Peyer's patch (tissue), 4 donors: ENCODE measurements at regions not wholly inside any gene's neighbourhood (a gene's known extent, or its start where the extent isn't known, plus 50 kb on each side); places are given as distances from the start of the nearest gene placed in this dataset.

Source experiments
- CTCF ChIP-seq, 6 experiments: fragments of 450-650 bp in 4 of 6; fragments of 200-600 bp in 2 of 6; sonication (generic) in 1 of 6; IDR thresholded peaks; one replicate each; pipeline ENCODE4 v1.5.1; 2017 to 2019; ENCODE audit warnings: antibody characterized with exemption in 6 of 6, mild to moderate bottlenecking in 3 of 6, moderate library complexity in 1 of 6
- POLR2A ChIP-seq, 2 donors: fragments of 450-650 bp; IDR thresholded peaks; one replicate each; pipeline ENCODE4 v1.5.1; 2017; ENCODE audit warnings: antibody characterized with exemption in 2 of 2, mild to moderate bottlenecking in 2 of 2, moderate library complexity in 2 of 2

- TF ChIP-seq CTCF (IDR thresholded peaks at IDR 0.05): no peak
- no peak for TF ChIP-seq POLR2A (IDR thresholded peaks at IDR 0.05)
These were observed 952.0 kb downstream of the NR2F1-AS1 start for GRCh38 chr5:92629000-92629399.
